HG03097 (cell line): ENCODE measurements at regions not wholly inside any gene's neighbourhood (a gene's known extent, or its start where the extent isn't known, plus 50 kb on each side); places are given as distances from the start of the nearest gene placed in this dataset.
"Not testable (repeated sequence)": the region's sequence is repeated elsewhere in the genome, so short reads cannot be mapped to it uniquely, and the experiment has no call there.

Experiments
- ATAC-seq: cut with Tn5 transposase; IDR thresholded peaks from one replicate; pipeline ENCODE4 v1.9.1; 2021; ENCODE audit not compliant: unreplicated experiment, low FRiP score

GRCh38 chr14:86372402-86372801, 842.5 kb downstream of the FLRT2 start:
- ATAC-seq: no peak

GRCh38 chr14:86364634-86365033, 834.7 kb downstream of the FLRT2 start:
- no peak for ATAC-seq

GRCh38 chr14:86363576-86363975, 833.6 kb downstream of the FLRT2 start:
- ATAC-seq: no peak

- ATAC-seq: no peak
Measured at GRCh38 chr14:86363047-86363446, 833.1 kb downstream of the FLRT2 start.

- ATAC-seq: no peak
Measured at GRCh38 chr14:86357876-86358275, 827.9 kb downstream of the FLRT2 start.

- no peak for ATAC-seq
Measured at GRCh38 chr14:86357119-86357518, 827.2 kb downstream of the FLRT2 start.

- ATAC-seq: no peak
Measured at GRCh38 chr14:86346818-86347384, 817.0 kb downstream of the FLRT2 start.

GRCh38 chr14:86334355-86334754, 804.4 kb downstream of the FLRT2 start:
- ATAC-seq: no peak

- no peak for ATAC-seq
Measured at GRCh38 chr14:86333493-86333892, 803.5 kb downstream of the FLRT2 start.

- ATAC-seq: no peak
Measured at GRCh38 chr14:86331341-86331740, 801.4 kb downstream of the FLRT2 start.

GRCh38 chr14:86321151-86321550, 791.2 kb downstream of the FLRT2 start:
- ATAC-seq: no peak

- ATAC-seq: not testable (repeated sequence)
Measured at GRCh38 chr14:86312154-86312665, 782.3 kb downstream of the FLRT2 start.

GRCh38 chr14:86311151-86311550, 781.2 kb downstream of the FLRT2 start:
- ATAC-seq: no peak

- no peak for ATAC-seq
Measured at GRCh38 chr14:86310611-86311010, 780.7 kb downstream of the FLRT2 start.

- ATAC-seq: no peak
Measured at GRCh38 chr14:86310148-86310547, 780.2 kb downstream of the FLRT2 start.

- ATAC-seq: no peak
Measured at GRCh38 chr14:86305058-86305457, 775.1 kb downstream of the FLRT2 start.

- no peak for ATAC-seq
Measured at GRCh38 chr14:86299994-86300393, 770.0 kb downstream of the FLRT2 start.

GRCh38 chr14:86296173-86296572, 766.2 kb downstream of the FLRT2 start:
- no peak for ATAC-seq

GRCh38 chr14:86288336-86288735, 758.4 kb downstream of the FLRT2 start:
- no peak for ATAC-seq

- no peak for ATAC-seq
Measured at GRCh38 chr14:86279405-86279804, 749.5 kb downstream of the FLRT2 start.

GRCh38 chr14:86257973-86258372, 728.0 kb downstream of the FLRT2 start:
- ATAC-seq: no peak

- no peak for ATAC-seq
Measured at GRCh38 chr14:86243158-86243557, 713.2 kb downstream of the FLRT2 start.

GRCh38 chr14:86237733-86238132, 707.8 kb downstream of the FLRT2 start:
- ATAC-seq: no peak
